Calu3 (cell line): ENCODE measurements at regions not wholly inside any gene's neighbourhood (a gene's known extent, or its start where the extent isn't known, plus 50 kb on each side); places are given as distances from the start of the nearest gene placed in this dataset.
"Not testable (repeated sequence)": the region's sequence is repeated elsewhere in the genome, so short reads cannot be mapped to it uniquely, and the experiment has no call there.

Experiments used
- BruUV-seq: library from RNA; stranded (reverse); fragments of 400-500 nt; replicated peaks from 2 replicates; lab custom pipeline; 2021; lab: Mats Ljungman, UMichigan
- CTCF ChIA-PET: fragments of 300-600 bp; sonication (Branson Sonifier 250); formaldehyde crosslinking; loops from one replicate; lab custom pipeline; 2022; ENCODE audit warnings: antibody characterized with exemption; lab: Charles Lee
- DNase-seq: peaks from one replicate; pipeline ENCODE4 v3.0.0; 2022
- H3K27ac Mint-ChIP-seq: one replicate; pipeline ENCODE4 v1.8.0; 2022; ENCODE audit warnings: mixed read lengths; ENCODE audit not compliant: unreplicated experiment
- H3K27me3 Mint-ChIP-seq: one replicate; pipeline ENCODE4 v1.8.0; 2022; ENCODE audit warnings: mixed read lengths; ENCODE audit not compliant: unreplicated experiment
- H3K36me3 Mint-ChIP-seq: one replicate; pipeline ENCODE4 v1.8.0; 2022; ENCODE audit warnings: mild to moderate bottlenecking, moderate library complexity, mixed read lengths; ENCODE audit not compliant: insufficient read depth, unreplicated experiment
- H3K4me1 Mint-ChIP-seq: one replicate; pipeline ENCODE4 v1.8.0; 2022; ENCODE audit warnings: mild to moderate bottlenecking, low read depth, mixed read lengths; ENCODE audit not compliant: unreplicated experiment
- H3K4me3 Mint-ChIP-seq: one replicate; pipeline ENCODE4 v1.8.0; 2022; ENCODE audit warnings: mild to moderate bottlenecking, low read depth, moderate library complexity, mixed read lengths; ENCODE audit not compliant: unreplicated experiment
- H3K9me3 Mint-ChIP-seq: one replicate; pipeline ENCODE4 v1.8.0; 2022; ENCODE audit warnings: low read depth, mixed read lengths; ENCODE audit not compliant: unreplicated experiment
- CTCF ChIP-seq: fragments of 200-600 bp; IDR thresholded peaks from one replicate; pipeline ENCODE4 v1.8.0; 2022; ENCODE audit warnings: antibody characterized with exemption; ENCODE audit not compliant: unreplicated experiment
- intact Hi-C: fragments of 100-400 bp; cut with micrococcal nuclease; formaldehyde crosslinking; loops from one replicate; pipeline ENCODE4 v1.10.0; 2022; ENCODE audit not compliant: unreplicated experiment

GRCh38 chr6:74596588-74596987, 609.3 kb downstream of the COL12A1 start:
- H3K27me3 Mint-ChIP-seq, result no peaks in the 10 kb centered on the region
- no TSS peak for BruUV-seq
- intact Hi-C loops, result no loop called here
- H3K9me3 Mint-ChIP-seq, result peaks cover 10% of the 10 kb centered on the region
- no peak overlapping the region for H3K4me3 Mint-ChIP-seq
- H3K27ac Mint-ChIP-seq, result no peak overlapping the region
- DNase-seq, result no peak
- CTCF ChIA-PET, result no interaction called here
- no peaks in the 10 kb centered on the region for H3K4me1 Mint-ChIP-seq
- TF ChIP-seq CTCF, result no peak
- no peaks in the 10 kb centered on the region for H3K36me3 Mint-ChIP-seq

- BruUV-seq, H3K27ac Mint-ChIP-seq, DNase-seq, H3K4me1 Mint-ChIP-seq, intact Hi-C loops, H3K27me3 Mint-ChIP-seq, H3K4me3 Mint-ChIP-seq, H3K36me3 Mint-ChIP-seq: not testable (repeated sequence)
- CTCF ChIA-PET, result interaction anchor here (0.7 kb wide), 1 partner anchor 9 kb away, joined by 4 read pairs; no protein-coding TSS in a partner anchor
- peaks cover 10% of the 10 kb centered on the region for H3K9me3 Mint-ChIP-seq
Observed at GRCh38 chr6:74594350-74594749, 611.5 kb downstream of the COL12A1 start.

GRCh38 chr6:74588094-74588832, 617.6 kb downstream of the COL12A1 start:
- H3K36me3 Mint-ChIP-seq, result no peaks in the 10 kb centered on the region
- DNase-seq, result no peak
- H3K4me3 Mint-ChIP-seq, result no peak overlapping the region
- TF ChIP-seq CTCF, result no peak
- intact Hi-C loops, result no loop called here
- H3K9me3 Mint-ChIP-seq, result peaks cover 10% of the 10 kb centered on the region
- H3K27ac Mint-ChIP-seq, result no peak overlapping the region
- H3K27me3 Mint-ChIP-seq, result no peaks in the 10 kb centered on the region
- no TSS peak for BruUV-seq
- no peaks in the 10 kb centered on the region for H3K4me1 Mint-ChIP-seq
- CTCF ChIA-PET, result interaction anchor here (0.7 kb wide), 1 partner anchor 153 kb away, joined by 3 read pairs; no protein-coding TSS in a partner anchor

GRCh38 chr6:74587386-74587785, 618.5 kb downstream of the COL12A1 start:
- no peak for DNase-seq
- Mint-ChIP-seq H3K4me3 (no peak overlapping the region), H3K4me1 (no peaks in the 10 kb centered on the region), H3K27ac (no peak overlapping the region), H3K27me3 (no peaks in the 10 kb centered on the region), H3K36me3 (no peaks in the 10 kb centered on the region), H3K9me3 (peaks cover 6% of the 10 kb centered on the region)
- CTCF ChIA-PET, result no interaction called here
- no TSS peak for BruUV-seq
- no peak for TF ChIP-seq CTCF
- intact Hi-C loops, result no loop called here

GRCh38 chr6:74585753-74586152, 620.1 kb downstream of the COL12A1 start:
- intact Hi-C loops, result no loop called here
- Mint-ChIP-seq H3K9me3 (peaks cover 2% of the 10 kb centered on the region), H3K36me3 (no peaks in the 10 kb centered on the region), H3K4me1 (no peaks in the 10 kb centered on the region), H3K27me3 (no peaks in the 10 kb centered on the region), H3K4me3 (no peak overlapping the region), H3K27ac (no peak overlapping the region)
- CTCF ChIA-PET, result no interaction called here
- DNase-seq, result no peak
- TF ChIP-seq CTCF, result no peak
- no TSS peak for BruUV-seq
